ENCODE measurements at regions not wholly inside any gene's neighbourhood (a gene's known extent, or its start where the extent isn't known, plus 50 kb on each side); places are given as distances from the start of the nearest gene placed in this dataset.

GRCh38 chr2:234279637-234280036 is 217.2 kb downstream of the ARL4C start:
- Histone ChIP-seq H3K27ac (ENCODE audit: insufficient read length, low read depth, low read length) (no peak overlapping the region), H3K4me2 (ENCODE audit: insufficient read depth, insufficient read length, low read length) (no peak overlapping the region), H3K56ac (ENCODE audit: insufficient read length, low read depth, low read length) (no peak overlapping the region), H3K79me1 (ENCODE audit: insufficient read depth, low read depth, low read length, poor library complexity, severe bottlenecking) (no peaks in the 10 kb centered on the region), H2BK20ac (ENCODE audit: low read depth, low read length, poor library complexity, severe bottlenecking) (no peak overlapping the region), H3K18ac (ENCODE audit: insufficient read length, low read depth, low read length) (no peak overlapping the region), H3K23ac (ENCODE audit: insufficient read length, low read depth, low read length) (no peak overlapping the region), H3K9me3 (ENCODE audit: control insufficient read depth, low read depth, low read length) (no peaks in the 10 kb centered on the region), H2AFZ (ENCODE audit: low read length) (no peak overlapping the region), H3K9ac (ENCODE audit: extremely low read depth, insufficient read length, low read length) (no peak overlapping the region), H3K14ac (ENCODE audit: insufficient read depth, low read length) (no peak overlapping the region), H4K8ac (replicated peaks; ENCODE audit: insufficient read length, low read depth, low read length) (no peak overlapping the region), H3K4ac (ENCODE audit: low read depth, low read length) (no peak overlapping the region), H3K27me3 (ENCODE audit: insufficient read depth, low read length) (no peaks in the 10 kb centered on the region), H3T11ph (ENCODE audit: low read length) (no peak overlapping the region), H2BK5ac (ENCODE audit: insufficient read length, low read length) (no peak overlapping the region), H3K79me2 (ENCODE audit: insufficient read depth, low read length) (no peaks in the 10 kb centered on the region), H4K5ac (ENCODE audit: insufficient read length, low read depth, low read length) (no peak overlapping the region), H3K4me1 (ENCODE audit: insufficient read depth, low read length) (no peaks in the 10 kb centered on the region), H4K91ac (ENCODE audit: insufficient read length, low read depth, low read length) (no peak overlapping the region), H2BK15ac (ENCODE audit: low read depth, low read length) (no peak overlapping the region), H2AK5ac (ENCODE audit: insufficient read length, low read length) (no peak overlapping the region), H4K20me1 (ENCODE audit: control insufficient read depth, insufficient read depth, insufficient read length) (no peaks in the 10 kb centered on the region), H2BK120ac (ENCODE audit: low read depth, low read length, poor library complexity, severe bottlenecking) (no peak overlapping the region), H3K23me2 (ENCODE audit: insufficient read length, low read depth, low read length, poor library complexity, severe bottlenecking) (no peaks in the 10 kb centered on the region), H2BK12ac (ENCODE audit: insufficient read length, low read depth, low read length) (no peak overlapping the region)
- H3K9me3 Mint-ChIP-seq: peaks cover 0 to 5% of the 10 kb centered on the region in 2 experiments; a peak in 2 of 5 replicates
- no peak overlapping the region for H3K4me3 Mint-ChIP-seq
- no peak overlapping the region for H3K27ac Mint-ChIP-seq
- peaks cover 0 to 2% (median 0%) of the 10 kb centered on the region in 3 experiments; a peak in 1 of 7 replicates for H3K36me3 Mint-ChIP-seq (ENCODE audit: insufficient read depth in 1 of 3, low read depth in 3 of 3)
- TF ChIP-seq CTCF (conservative IDR thresholded peaks at IDR 0.05): no peak
- H3K27me3 Mint-ChIP-seq (ENCODE audit: low read depth): peaks cover 13% of the 10 kb centered on the region
- no CpG with 5 or more reads among the region's 3 CpGs for WGBS (ENCODE audit: extremely low coverage, insufficient read length, low lambda C conversion rate)
- DNase-seq: no peak
- no peaks in the 10 kb centered on the region for H3K4me1 Mint-ChIP-seq

Measured in H9 (cell line).